ENCODE measurements at regions not wholly inside any gene's neighbourhood (a gene's known extent, or its start where the extent isn't known, plus 50 kb on each side); places are given as distances from the start of the nearest gene placed in this dataset.

GRCh38 chr5:111656580-111656979 lies 100.4 kb downstream of the NREP start:
- TF ChIP-seq SUZ12 (IDR thresholded peaks at IDR 0.05; ENCODE audit: extremely low read depth, insufficient read depth, insufficient read length), result no peak
- TF ChIP-seq ZNF274 (IDR thresholded peaks at IDR 0.05; ENCODE audit: low read depth, low read length), result no peak

Measured in NT2/D1 (cell line).